HCEC 1CT (cell line): ENCODE measurements at regions not wholly inside any gene's neighbourhood (a gene's known extent, or its start where the extent isn't known, plus 50 kb on each side); places are given as distances from the start of the nearest gene placed in this dataset.

Experiments
- DNase-seq: peaks from one replicate; pipeline ENCODE4 v3.0.0-alpha.2; 2017

DNA sequence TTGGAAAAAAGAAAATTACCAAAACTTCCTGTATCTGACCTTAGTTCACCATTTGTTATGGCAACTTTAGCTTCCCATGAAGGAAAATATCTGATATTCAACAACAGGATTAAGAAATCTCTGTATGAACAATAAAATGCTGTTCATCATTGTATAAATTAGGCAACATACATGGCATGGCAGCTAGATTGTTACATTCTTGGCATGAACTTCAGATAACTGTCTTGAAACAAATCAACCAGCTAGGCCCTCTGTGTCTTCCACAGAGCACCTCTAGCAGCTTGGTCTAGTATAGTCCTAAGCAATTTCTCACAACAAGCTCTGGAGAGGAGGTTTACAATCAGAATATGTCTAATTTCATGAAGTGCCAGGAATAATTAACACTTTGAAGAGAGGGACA lies 105.4 kb upstream of the PCDH7 start:
- no peak for DNase-seq

DNA sequence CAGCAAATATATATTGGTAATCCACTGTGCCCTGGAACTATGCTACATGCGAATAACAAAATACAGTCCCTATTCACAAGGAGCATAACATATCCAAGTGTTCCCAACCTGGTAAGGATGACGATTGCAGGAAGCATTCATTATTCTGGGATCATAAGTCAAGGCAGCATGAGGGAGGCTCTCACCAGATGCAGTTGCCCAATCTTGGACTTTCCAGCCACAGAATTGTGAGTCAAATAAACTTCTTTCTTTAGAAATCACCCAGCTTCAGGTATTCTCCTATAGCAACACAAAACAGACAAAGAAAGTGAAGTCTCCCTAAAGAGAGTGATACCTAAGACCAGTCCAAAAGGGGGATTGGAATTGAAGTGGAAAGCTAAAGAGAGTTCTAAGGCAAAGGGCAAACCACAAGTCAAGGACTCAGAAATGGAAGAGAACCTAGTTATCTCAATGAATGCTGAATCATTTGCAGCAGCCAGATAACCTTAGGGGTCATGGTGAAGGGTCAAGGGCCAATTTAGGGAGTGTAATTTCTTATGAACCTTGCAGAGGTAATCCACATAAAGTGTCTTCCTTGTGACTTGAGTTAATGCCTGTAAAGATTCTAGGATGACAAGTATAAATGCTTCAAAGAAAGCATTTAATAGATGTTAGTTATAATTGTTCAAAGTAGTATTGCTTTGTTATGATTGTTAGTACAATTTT lies 103.1 kb upstream of the PCDH7 start:
- no peak for DNase-seq

DNA sequence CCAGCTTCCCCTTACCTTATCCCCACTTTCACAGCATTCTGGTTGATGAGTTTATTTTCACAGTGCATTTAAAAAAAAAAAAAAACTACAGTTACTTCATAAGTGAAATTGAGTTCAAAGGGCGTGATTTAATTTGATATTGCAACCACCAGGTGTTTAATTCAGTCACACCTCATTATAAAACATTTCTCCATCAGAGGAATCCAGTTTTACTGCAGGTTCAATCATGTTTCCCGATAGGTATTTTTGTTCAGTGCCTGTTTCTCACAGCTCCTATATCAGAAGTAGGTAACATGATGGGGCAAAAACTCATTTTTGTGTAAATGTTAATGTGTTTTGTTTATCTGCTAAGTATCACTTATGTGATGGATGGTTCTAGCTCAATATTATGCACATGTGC lies 102.3 kb upstream of the PCDH7 start:
- no peak for DNase-seq

DNA sequence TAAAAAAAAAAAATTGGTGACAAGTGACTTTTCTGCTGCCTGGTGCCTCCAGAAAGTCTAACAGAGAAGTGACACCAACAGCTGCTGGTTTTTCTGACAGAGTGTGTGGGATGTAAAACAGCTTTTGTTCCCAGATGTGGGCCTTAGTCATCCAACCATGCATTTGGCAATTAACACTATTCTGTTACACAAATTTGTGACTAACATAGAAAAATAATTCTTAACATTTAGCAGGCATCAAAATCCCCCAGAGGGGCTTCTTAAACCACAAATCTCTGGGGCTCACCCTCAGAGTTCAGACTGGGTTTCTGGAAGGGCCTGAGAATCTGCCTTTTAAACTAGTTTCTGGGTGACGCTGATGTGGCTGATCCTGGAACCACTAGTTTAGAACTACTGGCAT lies 100.5 kb upstream of the PCDH7 start:
- DNase-seq, result no peak

DNA sequence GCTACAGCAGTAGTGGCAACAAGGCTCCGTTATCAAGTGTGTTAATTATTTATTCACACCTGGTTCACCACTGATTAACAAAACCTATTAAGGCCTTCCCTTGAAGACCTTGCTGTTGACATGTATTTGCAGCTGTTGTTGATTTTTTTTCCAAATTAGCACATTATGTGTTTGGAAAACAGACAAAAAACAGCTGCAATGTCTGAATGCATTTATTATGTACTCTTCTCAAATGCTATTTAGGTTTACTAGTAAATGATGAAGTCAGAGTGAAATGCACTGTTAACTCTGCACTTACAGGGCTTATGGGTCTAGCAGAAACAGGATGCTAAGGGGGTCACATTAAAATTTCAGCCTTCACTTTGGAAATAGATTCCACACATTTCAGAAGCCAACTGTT lies 99.5 kb upstream of the PCDH7 start:
- no peak for DNase-seq

DNA sequence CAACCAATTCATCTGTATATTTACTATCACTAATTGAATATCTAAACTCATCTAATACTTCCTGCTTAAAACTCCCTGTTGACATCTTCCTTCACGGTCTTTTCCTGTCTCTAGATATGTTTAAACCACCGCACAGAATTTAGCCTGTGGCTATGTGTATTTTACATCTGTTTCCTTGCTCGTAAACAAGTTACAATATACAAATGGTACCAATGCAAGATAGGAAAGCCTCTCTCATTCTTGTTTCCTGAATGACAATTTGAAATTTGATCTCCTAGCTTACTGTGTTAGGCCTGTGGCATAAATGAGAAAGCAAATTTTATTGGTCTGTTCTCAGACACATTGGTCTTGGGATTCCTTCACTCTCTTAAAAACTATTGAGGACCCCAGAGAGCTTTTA lies 89.7 kb upstream of the PCDH7 start:
- no peak for DNase-seq

DNA sequence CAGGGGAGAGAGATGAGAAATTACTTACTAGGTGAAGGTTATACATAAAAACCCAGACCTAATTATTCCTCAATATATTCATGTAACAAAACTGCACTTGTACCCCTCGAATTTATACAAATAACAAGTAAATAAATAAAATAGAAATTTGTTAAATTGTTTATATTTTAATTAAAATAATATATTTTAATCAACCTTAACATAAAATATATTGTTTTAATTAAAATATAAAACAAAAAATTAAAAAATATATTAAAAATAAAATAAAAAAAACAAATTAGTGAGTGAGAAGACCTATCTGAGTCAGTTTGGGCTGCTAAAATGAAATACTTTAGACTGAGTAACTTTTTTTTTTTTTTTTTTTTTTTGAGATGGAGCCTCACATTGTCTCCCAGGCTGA lies 87.4 kb upstream of the PCDH7 start:
- DNase-seq, result no peak

DNA sequence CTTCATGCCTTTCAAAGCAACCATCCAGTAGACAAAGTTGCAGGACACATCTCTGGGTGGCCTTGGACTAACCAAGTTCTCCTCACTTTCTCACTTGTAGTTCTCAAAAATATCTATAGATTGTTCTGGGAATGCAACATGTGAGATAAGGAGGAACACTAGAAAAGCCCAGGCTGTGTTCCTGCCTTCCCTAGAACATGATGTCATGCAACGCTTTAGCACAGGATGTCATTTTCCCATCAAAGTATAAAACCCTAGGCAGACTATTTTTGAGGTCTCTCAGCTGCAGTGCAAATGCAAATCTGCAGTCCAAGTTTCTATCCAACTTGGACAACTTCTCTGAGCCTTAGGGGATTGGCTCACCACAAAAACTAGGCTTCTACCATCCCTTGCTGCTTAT lies 78.8 kb upstream of the PCDH7 start:
- DNase-seq, result no peak

DNA sequence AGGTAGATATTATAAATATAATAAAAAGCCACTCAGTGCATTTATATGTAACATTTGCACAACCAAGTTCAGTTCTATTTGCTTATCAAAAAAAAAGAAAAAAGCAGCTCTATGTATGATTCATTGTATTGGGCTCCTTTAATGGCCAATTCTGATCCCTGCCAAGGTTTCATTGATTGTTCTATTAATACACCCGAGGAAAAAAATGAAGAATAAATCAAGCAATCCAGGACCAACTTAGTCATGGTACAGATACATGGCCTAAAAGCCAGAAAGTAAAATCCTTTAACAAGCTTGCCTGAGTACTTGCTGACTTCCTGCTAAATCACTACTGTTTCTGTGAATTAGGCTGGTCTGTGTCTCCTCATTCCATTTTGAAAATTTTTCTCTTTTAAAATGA lies 77.6 kb upstream of the PCDH7 start:
- DNase-seq, result no peak

DNA sequence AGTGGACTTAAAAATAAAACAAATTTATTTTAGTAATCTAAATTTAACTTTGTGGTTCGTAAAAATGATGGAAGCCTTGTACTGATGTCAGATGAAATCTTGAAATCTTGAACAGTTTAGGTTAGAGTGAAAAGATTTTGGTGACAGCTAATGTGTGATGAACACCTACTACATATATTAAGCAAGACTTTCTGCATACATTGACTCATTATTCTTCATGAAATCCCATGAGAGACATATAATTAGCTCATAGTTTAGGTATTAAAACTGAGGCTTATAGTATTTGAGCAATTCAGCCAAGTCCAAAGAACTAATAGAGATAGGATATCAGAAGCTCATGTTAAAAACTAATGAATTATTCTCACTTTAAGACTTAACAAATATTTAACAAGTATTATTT lies 66.9 kb upstream of the PCDH7 start:
- DNase-seq, result no peak

DNA sequence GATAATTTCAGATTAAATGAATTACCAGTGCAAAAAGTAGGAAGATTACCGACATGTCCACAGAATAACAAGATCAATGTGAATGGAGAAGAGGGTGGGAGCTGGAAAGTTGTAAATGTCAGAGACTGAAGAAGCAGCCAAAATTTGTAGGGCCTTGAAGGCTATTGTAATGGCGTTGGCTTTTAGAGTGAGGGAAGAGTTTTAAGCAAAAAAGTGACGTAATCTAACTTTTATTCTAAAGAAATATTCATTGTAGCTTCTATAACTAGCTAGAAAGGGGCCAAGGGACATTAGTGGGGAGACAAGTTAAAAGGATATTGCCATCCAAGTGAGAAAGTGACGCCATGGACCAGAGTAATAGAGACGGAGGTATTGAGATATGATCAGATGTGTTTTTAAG lies 63.3 kb upstream of the PCDH7 start:
- DNase-seq, result no peak

DNA sequence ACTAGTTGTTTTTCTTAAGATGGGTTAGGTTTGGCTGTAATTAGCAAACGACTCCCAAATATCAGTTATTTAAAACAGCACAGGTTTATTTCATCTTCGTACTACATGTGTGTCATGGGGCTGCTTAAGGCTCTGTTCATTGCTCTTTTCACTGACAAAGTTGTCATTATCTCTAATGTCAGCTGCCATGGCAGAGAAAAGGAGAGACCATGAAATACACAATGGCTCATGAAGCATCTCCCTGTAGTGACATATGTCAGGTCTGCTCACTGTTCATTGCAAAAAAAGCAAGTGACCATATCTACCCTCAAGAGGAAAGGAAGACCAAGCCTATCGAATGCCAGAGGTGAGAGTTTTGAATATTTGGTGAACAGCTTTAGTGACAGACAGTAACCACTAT lies 52.2 kb upstream of the PCDH7 start:
- no peak for DNase-seq

DNA sequence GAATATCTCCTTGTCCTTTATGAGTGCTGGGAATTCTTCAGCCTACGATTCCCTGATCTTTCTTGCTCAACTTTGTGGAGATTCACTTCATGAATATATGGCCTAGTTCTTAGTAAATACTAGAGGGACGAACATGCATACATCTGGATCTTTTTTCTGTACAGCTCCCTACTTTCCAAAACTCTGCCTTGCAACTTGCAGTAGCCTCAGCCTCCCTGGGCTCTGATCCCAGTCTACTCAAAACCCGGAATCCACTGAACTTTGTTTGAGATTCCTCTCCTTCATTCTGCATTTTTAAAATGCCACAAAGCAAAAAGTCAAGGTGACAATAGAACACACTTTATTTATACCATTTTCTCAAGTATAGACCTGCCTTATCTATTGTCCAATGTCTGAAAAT lies 50.0 kb upstream of the PCDH7 start:
- DNase-seq, result no peak
